ENCODE measurements at regions not wholly inside any gene's neighbourhood (a gene's known extent, or its start where the extent isn't known, plus 50 kb on each side); places are given as distances from the start of the nearest gene placed in this dataset.

DNA sequence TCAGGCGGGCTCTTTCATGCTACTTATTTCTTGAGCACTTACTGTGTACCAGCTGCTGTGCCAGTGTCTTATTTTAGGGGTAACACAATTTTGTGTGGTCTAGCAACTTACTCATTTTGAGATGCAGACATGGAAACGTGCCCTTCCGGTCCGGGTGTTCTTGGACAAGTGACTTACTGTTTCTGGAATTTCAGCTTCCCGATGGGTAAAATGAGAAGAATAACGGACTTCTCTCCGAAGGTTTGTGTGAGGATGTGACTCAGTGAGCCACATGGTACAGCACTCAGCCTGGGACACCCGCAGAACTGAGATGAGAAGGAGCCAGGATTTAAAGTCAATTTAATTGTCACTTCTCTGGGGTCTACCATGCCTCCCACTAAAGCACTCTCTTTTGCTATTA, 114.5 kb upstream of the SYT13 start:
- no peak for TF ChIP-seq POLR2A (IDR thresholded peaks at IDR 0.05; ENCODE audit: extremely low read depth, insufficient read length)
- TF ChIP-seq, protein P1, sequence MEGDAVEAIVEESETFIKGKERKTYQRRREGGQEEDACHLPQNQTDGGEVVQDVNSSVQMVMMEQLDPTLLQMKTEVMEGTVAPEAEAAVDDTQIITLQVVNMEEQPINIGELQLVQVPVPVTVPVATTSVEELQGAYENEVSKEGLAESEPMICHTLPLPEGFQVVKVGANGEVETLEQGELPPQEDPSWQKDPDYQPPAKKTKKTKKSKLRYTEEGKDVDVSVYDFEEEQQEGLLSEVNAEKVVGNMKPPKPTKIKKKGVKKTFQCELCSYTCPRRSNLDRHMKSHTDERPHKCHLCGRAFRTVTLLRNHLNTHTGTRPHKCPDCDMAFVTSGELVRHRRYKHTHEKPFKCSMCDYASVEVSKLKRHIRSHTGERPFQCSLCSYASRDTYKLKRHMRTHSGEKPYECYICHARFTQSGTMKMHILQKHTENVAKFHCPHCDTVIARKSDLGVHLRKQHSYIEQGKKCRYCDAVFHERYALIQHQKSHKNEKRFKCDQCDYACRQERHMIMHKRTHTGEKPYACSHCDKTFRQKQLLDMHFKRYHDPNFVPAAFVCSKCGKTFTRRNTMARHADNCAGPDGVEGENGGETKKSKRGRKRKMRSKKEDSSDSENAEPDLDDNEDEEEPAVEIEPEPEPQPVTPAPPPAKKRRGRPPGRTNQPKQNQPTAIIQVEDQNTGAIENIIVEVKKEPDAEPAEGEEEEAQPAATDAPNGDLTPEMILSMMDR (IDR thresholded peaks at IDR 0.05; ENCODE audit: low read depth, low read length) = no peak
